HEK293 (cell line): ENCODE measurements at regions not wholly inside any gene's neighbourhood (a gene's known extent, or its start where the extent isn't known, plus 50 kb on each side); places are given as distances from the start of the nearest gene placed in this dataset.

Experiments used
- CTCF ChIA-PET: fragments of 350-600 bp; formaldehyde crosslinking; extraction: SDS; loops from one replicate; lab custom pipeline; 2021; ENCODE audit warnings: antibody characterized with exemption; lab: Yijun Ruan, JAX
- POLR2A ChIA-PET: fragments of 300-600 bp; formaldehyde crosslinking; extraction: SDS; loops from one replicate; lab custom pipeline; 2020; ENCODE audit warnings: antibody characterized with exemption, inconsistent platforms; lab: Yijun Ruan, JAX
- H3K27ac ChIP-seq: fragments of 200-500 bp; sonication (Bioruptor generic); 2 replicates; pipeline ENCODE4 v1.5.1; 2014; ENCODE audit warnings: low read depth, low read length, control low read depth, inconsistent platforms; ENCODE audit errors: extremely low read depth
- H3K36me3 ChIP-seq, 2 experiments: fragments of 200-500 bp in 1 of 2; sonication (Bioruptor generic) in 1 of 2; 1 replicate in 1 of 2; 2 replicates in 1 of 2; pipeline ENCODE4 v1.5.1; 2014 to 2017; ENCODE audit warnings: inconsistent platforms in 2 of 2, low read length in 2 of 2; ENCODE audit not compliant: control insufficient read depth in 2 of 2, insufficient read depth in 1 of 2
- H3K4me1 ChIP-seq: fragments of 200-500 bp; sonication (Bioruptor generic); 2 replicates; pipeline ENCODE4 v1.5.1; 2014; ENCODE audit warnings: mild to moderate bottlenecking, low read length, inconsistent platforms; ENCODE audit not compliant: control insufficient read depth, insufficient read depth
- H3K4me3 ChIP-seq: 2 replicates; pipeline ENCODE4 v1.5.1; 2011; ENCODE audit warnings: low read depth, mild to moderate bottlenecking, control low read depth, low read length, moderate library complexity
- H3K9me3 ChIP-seq: fragments of 200-500 bp; sonication (Bioruptor generic); 2 replicates; pipeline ENCODE4 v1.5.1; 2014; ENCODE audit warnings: low read depth, low read length, inconsistent platforms; ENCODE audit not compliant: control insufficient read depth, insufficient read depth
- GLI2 ChIP-seq: fragments of 450-650 bp; formaldehyde crosslinking; IDR thresholded peaks from 2 replicates; pipeline ENCODE4; 2017; ENCODE audit warnings: missing biosample characterization, missing genetic modification characterization, low read depth, borderline replicate concordance
- GLIS1 ChIP-seq: fragments of 450-650 bp; formaldehyde crosslinking; IDR thresholded peaks from 2 replicates; pipeline ENCODE4 v1.5.1; 2016; ENCODE audit warnings: missing biosample characterization, missing genetic modification characterization
- HOXD13 ChIP-seq: sonication (generic); formaldehyde crosslinking; IDR thresholded peaks from 2 replicates; pipeline ENCODE4 v1.8.0; 2022; ENCODE audit warnings: missing genetic modification reagents, borderline replicate concordance
- KLF10 ChIP-seq: fragments of 450-650 bp; IDR thresholded peaks from 2 replicates; pipeline ENCODE4 v1.5.1; 2018; ENCODE audit warnings: missing biosample characterization, mild to moderate bottlenecking, missing genetic modification characterization
- PRDM1 ChIP-seq: fragments of 450-650 bp; formaldehyde crosslinking; IDR thresholded peaks from 2 replicates; pipeline ENCODE4; 2016; ENCODE audit warnings: missing biosample characterization, missing genetic modification characterization
- REPIN1 ChIP-seq: fragments of 450-650 bp; formaldehyde crosslinking; IDR thresholded peaks from 2 replicates; pipeline ENCODE4 v1.5.1; 2017; ENCODE audit warnings: missing biosample characterization, missing genetic modification characterization, low read depth
- SCRT1 ChIP-seq: fragments of 450-650 bp; formaldehyde crosslinking; IDR thresholded peaks from 2 replicates; pipeline ENCODE4 v1.5.1; 2016; ENCODE audit warnings: missing biosample characterization, missing genetic modification characterization, borderline replicate concordance
- ZFHX2 ChIP-seq: fragments of 450-650 bp; formaldehyde crosslinking; conservative IDR thresholded peaks from 2 replicates; pipeline ENCODE4 v1.5.1; 2016; ENCODE audit warnings: missing biosample characterization, missing genetic modification characterization
- ZFP41 ChIP-seq: fragments of 450-650 bp; formaldehyde crosslinking; IDR thresholded peaks from 2 replicates; pipeline ENCODE4 v1.5.1; 2016; ENCODE audit warnings: missing biosample characterization, missing genetic modification characterization, borderline replicate concordance
- ZNF10 ChIP-seq: fragments of 450-650 bp; formaldehyde crosslinking; IDR thresholded peaks from 2 replicates; pipeline ENCODE4 v1.5.1; 2017; ENCODE audit warnings: missing biosample characterization, missing genetic modification characterization
- ZNF214 ChIP-seq: fragments of 450-650 bp; formaldehyde crosslinking; IDR thresholded peaks from 2 replicates; pipeline ENCODE4 v1.5.1; 2017; ENCODE audit warnings: missing biosample characterization, mild to moderate bottlenecking, missing genetic modification characterization, borderline replicate concordance
- ZNF354C ChIP-seq: fragments of 450-650 bp; formaldehyde crosslinking; IDR thresholded peaks from 2 replicates; pipeline ENCODE4 v1.5.1; 2016; ENCODE audit warnings: missing biosample characterization, missing genetic modification characterization, low read depth, borderline replicate concordance
- ZNF426 ChIP-seq: fragments of 450-650 bp; formaldehyde crosslinking; IDR thresholded peaks from 2 replicates; pipeline ENCODE4 v1.5.1; 2017; ENCODE audit warnings: missing biosample characterization, missing genetic modification characterization, mild to moderate bottlenecking, inconsistent platforms, moderate library complexity
- ZNF514 ChIP-seq: fragments of 450-650 bp; formaldehyde crosslinking; IDR thresholded peaks from 2 replicates; pipeline ENCODE4 v1.5.1; 2016; ENCODE audit warnings: missing biosample characterization, missing genetic modification characterization
- ZNF558 ChIP-seq: fragments of 450-650 bp; formaldehyde crosslinking; IDR thresholded peaks from 2 replicates; pipeline ENCODE4 v1.5.1; 2016; ENCODE audit warnings: missing biosample characterization, missing genetic modification characterization
- ZNF660 ChIP-seq: fragments of 450-650 bp; IDR thresholded peaks from 2 replicates; pipeline ENCODE4 v1.5.1; 2018; ENCODE audit warnings: missing biosample characterization, mild to moderate bottlenecking, missing genetic modification characterization
- ZNF707 ChIP-seq: fragments of 450-650 bp; formaldehyde crosslinking; IDR thresholded peaks from 2 replicates; pipeline ENCODE4 v1.5.1; 2016; ENCODE audit warnings: missing biosample characterization, missing genetic modification characterization
- ZSCAN23 ChIP-seq: fragments of 450-650 bp; formaldehyde crosslinking; IDR thresholded peaks from 2 replicates; pipeline ENCODE4 v1.5.1; 2016; ENCODE audit warnings: missing biosample characterization, missing genetic modification characterization
- ZSCAN30 ChIP-seq: fragments of 450-650 bp; IDR thresholded peaks from 2 replicates; pipeline ENCODE4 v1.5.1; 2018; ENCODE audit warnings: missing biosample characterization, mild to moderate bottlenecking, missing genetic modification characterization, moderate library complexity
- ZXDB ChIP-seq: fragments of 450-650 bp; formaldehyde crosslinking; IDR thresholded peaks from 2 replicates; pipeline ENCODE4 v1.5.1; 2016; ENCODE audit warnings: missing biosample characterization, missing genetic modification characterization
- TF ChIP-seq, protein P1 (sequence below): fragments of 450-650 bp; formaldehyde crosslinking; IDR thresholded peaks from 2 replicates; pipeline ENCODE4 v1.5.1; 2017; ENCODE audit warnings: missing biosample characterization, mild to moderate bottlenecking, missing genetic modification characterization, moderate library complexity
- TF ChIP-seq, protein P2 (sequence below): fragments of 450-650 bp; formaldehyde crosslinking; IDR thresholded peaks from 2 replicates; pipeline ENCODE4 v1.5.1; 2016; ENCODE audit warnings: missing biosample characterization, missing genetic modification characterization

DNA sequence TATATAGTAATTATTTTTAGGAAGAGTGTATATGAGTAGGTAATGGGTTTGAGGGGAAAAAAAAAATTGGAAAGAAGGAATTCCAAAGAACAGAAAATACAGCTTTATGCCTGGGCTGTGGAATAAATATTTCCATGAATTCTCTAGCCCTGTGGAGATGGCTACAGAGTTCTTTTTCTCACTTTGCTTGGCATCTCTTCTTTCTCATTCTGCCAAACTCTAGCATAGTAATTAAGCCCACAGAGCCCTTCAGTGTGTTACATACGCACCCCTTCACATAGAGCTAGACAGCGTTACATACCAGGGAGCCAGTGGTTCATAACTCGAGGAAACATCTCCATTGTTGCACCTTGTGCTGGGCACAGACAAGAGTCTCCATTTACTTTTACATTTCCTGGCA is 621.1 kb downstream of the CDH8 start (continued):
- TF ChIP-seq, protein P1, sequence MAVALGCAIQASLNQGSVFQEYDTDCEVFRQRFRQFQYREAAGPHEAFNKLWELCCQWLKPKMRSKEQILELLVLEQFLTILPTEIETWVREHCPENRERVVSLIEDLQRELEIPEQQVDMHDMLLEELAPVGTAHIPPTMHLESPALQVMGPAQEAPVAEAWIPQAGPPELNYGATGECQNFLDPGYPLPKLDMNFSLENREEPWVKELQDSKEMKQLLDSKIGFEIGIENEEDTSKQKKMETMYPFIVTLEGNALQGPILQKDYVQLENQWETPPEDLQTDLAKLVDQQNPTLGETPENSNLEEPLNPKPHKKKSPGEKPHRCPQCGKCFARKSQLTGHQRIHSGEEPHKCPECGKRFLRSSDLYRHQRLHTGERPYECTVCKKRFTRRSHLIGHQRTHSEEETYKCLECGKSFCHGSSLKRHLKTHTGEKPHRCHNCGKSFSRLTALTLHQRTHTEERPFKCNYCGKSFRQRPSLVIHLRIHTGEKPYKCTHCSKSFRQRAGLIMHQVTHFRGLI: no peak

DNA sequence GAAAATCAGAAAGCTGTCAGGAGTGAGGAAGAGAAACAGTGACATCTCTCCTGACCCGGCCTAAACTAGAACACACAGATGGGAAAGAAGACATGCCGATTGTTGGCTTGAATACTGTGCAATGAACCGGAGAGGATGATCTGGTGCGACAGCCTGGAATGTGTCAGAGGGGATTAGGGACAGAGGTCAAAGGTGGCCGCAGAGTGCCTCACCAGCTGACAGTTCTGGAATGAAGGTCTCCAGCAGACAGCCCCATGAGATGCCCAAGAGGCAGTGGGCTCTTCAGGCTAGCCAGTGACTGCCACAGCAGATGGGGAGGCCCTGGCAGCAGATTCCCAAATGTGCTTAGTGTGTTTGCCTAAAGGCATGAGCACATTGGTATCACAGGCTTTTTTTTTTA is 623.2 kb downstream of the CDH8 start:
- Histone ChIP-seq H3K4me1 (no peaks in the 10 kb centered on the region), H3K9me3 (no peaks in the 10 kb centered on the region), H3K27ac (no peak overlapping the region), H3K4me3 (no peak overlapping the region), H3K36me3 (no peaks in the 10 kb centered on the region)
- POLR2A ChIA-PET: no interaction called here
- TF ChIP-seq ZNF660 (no peak), ZNF354C (no peak), ZFHX2 (tag by site-specific recombination) (no peak), ZNF558 (tag by site-specific recombination) (no peak), GLI2 (no peak), GLIS1 (no peak), REPIN1 (tag by site-specific recombination) (no peak), ZNF214 (tag by site-specific recombination) (no peak)
- TF ChIP-seq, protein P2, sequence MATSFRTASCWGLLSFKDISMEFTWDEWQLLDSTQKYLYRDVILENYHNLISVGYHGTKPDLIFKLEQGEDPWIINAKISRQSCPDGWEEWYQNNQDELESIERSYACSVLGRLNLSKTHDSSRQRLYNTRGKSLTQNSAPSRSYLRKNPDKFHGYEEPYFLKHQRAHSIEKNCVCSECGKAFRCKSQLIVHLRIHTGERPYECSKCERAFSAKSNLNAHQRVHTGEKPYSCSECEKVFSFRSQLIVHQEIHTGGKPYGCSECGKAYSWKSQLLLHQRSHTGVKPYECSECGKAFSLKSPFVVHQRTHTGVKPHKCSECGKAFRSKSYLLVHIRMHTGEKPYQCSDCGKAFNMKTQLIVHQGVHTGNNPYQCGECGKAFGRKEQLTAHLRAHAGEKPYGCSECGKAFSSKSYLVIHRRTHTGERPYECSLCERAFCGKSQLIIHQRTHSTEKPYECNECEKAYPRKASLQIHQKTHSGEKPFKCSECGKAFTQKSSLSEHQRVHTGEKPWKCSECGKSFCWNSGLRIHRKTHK: no peak
- CTCF ChIA-PET: no interaction called here

DNA sequence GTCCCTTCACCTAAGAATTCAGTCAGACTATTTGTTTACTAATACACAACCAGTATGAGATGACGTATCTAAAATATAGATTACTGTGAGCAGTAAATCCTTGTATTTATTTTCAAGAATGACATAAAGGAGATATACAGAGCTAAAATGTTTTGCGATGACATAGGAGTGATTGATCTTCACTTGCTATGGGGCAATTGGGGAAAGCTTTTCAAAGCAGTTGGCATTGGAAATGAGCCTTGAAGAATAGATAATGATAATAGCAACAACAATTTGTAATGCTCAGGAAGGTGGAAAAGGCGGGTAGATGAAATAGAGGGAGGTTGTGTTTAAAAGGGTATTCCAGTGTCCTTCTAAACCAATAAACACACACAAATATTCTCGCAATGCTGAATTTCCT is 623.7 kb downstream of the CDH8 start:
- H3K4me1 ChIP-seq: no peaks in the 10 kb centered on the region
- CTCF ChIA-PET: no interaction called here
- TF ChIP-seq ZNF10 (tag by site-specific recombination) (no peak), ZSCAN23 (tag by site-specific recombination) (no peak), ZNF707 (tag by site-specific recombination) (no peak)
- TF ChIP-seq, all 188 proteins: peak for 0
- Histone ChIP-seq H3K9me3 (no peaks in the 10 kb centered on the region), H3K4me3 (no peak overlapping the region), H3K27ac (no peak overlapping the region), H3K36me3 (no peaks in the 10 kb centered on the region)
- POLR2A ChIA-PET: no interaction called here

DNA sequence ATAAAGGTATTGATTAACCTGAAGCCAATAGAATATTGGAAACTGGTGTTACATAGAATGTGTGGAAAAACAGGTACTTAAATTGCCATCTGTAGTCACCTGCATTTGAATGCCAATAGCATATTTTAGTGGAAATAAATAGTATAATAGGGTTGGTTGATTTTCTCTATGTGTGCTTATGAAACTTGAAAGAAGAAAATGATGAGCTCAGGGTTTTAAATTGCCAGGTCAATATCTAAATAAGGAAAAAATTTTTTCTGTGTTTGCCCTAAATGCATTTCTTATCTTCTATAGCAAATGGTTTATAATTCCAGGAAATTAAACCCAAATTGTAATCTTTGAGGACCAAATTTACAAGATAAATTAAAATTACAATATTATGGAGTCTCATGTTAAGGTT is 626.6 kb downstream of the CDH8 start:
- no peak for TF ChIP-seq SCRT1 (tag by site-specific recombination)
- TF ChIP-seq ZXDB: no peak
- no peak for TF ChIP-seq PRDM1 (tag by site-specific recombination)
- TF ChIP-seq HOXD13: no peak
- no peak for TF ChIP-seq ZNF426 (tag by site-specific recombination)
- TF ChIP-seq ZSCAN30 (tag by site-specific recombination): no peak
- no peak for TF ChIP-seq ZNF514 (tag by site-specific recombination)
- TF ChIP-seq ZFP41 (tag by site-specific recombination): no peak
- TF ChIP-seq KLF10 (tag by site-specific recombination): no peak
- TF ChIP-seq, all 188 proteins: peak for 0
- Histone ChIP-seq H3K36me3 (no peaks in the 10 kb centered on the region), H3K27ac (no peak overlapping the region), H3K4me3 (no peak overlapping the region), H3K9me3 (no peaks in the 10 kb centered on the region), H3K4me1 (no peaks in the 10 kb centered on the region)
- CTCF ChIA-PET: no interaction called here
- POLR2A ChIA-PET: no interaction called here
